Esophagus muscularis mucosa (tissue), 4 donors: ENCODE measurements at regions not wholly inside any gene's neighbourhood (a gene's known extent, or its start where the extent isn't known, plus 50 kb on each side); places are given as distances from the start of the nearest gene placed in this dataset.
"Not testable (repeated sequence)": the region's sequence is repeated elsewhere in the genome, so short reads cannot be mapped to it uniquely, and the experiment has no call there.

Experiments used
- DNase-seq: peaks from one replicate; pipeline ENCODE4 v3.0.0-alpha.2; 2017; ENCODE audit errors: extremely low spot score
- H3K27ac ChIP-seq, 4 donors: fragments of 200-600 bp; sonication (generic); replicated peaks in 1 of 4; 1 replicate in 3 of 4; 2 replicates in 1 of 4; pipeline ENCODE4 v1.5.1; 2016 to 2019; ENCODE audit warnings: mild to moderate bottlenecking in 1 of 4
- H3K27me3 ChIP-seq, 4 donors: fragments of 200-600 bp; sonication (generic); one replicate each; pipeline versions ENCODE4 v1.5.1 to v1.6.0; 2016 to 2019
- H3K36me3 ChIP-seq, 4 donors: fragments of 200-600 bp; sonication (generic); one replicate each; pipeline ENCODE4 v1.5.1; 2016 to 2019
- H3K4me1 ChIP-seq, 4 donors: fragments of 200-600 bp; sonication (generic); one replicate each; pipeline ENCODE4 v1.5.1; 2016 to 2019
- H3K4me3 ChIP-seq, 4 donors: fragments of 200-600 bp; sonication (generic); 1 replicate in 2 of 4; 2 replicates in 2 of 4; pipeline ENCODE4 v1.5.1; 2016 to 2019; ENCODE audit warnings: mild to moderate bottlenecking in 4 of 4, moderate library complexity in 1 of 4
- H3K9me3 ChIP-seq, 4 donors: fragments of 200-600 bp; sonication (generic); 1 replicate in 3 of 4; 2 replicates in 1 of 4; pipeline ENCODE4 v1.5.1; 2016 to 2019
- CTCF ChIP-seq, 3 experiments: fragments of 200-600 bp in 2 of 3; fragments of 450-650 bp in 1 of 3; sonication (generic) in 2 of 3; IDR thresholded peaks; one replicate each; pipeline ENCODE4 v1.5.1; 2017 to 2019; ENCODE audit warnings: antibody characterized with exemption in 3 of 3, mild to moderate bottlenecking in 2 of 3, moderate library complexity in 1 of 3
- EP300 ChIP-seq: sonication (generic); formaldehyde crosslinking; IDR thresholded peaks from one replicate; pipeline ENCODE4 v1.6.1; 2017; ENCODE audit warnings: antibody characterized with exemption
- POLR2A ChIP-seq: fragments of 450-650 bp; IDR thresholded peaks from one replicate; pipeline ENCODE4 v1.6.1; 2017; ENCODE audit warnings: antibody characterized with exemption, moderate library complexity, mild to moderate bottlenecking, low read depth
- POLR2AphosphoS5 ChIP-seq, 2 donors: sonication (generic); formaldehyde crosslinking; IDR thresholded peaks; one replicate each; pipeline ENCODE4 v1.6.1; 2017; ENCODE audit warnings: antibody characterized with exemption in 2 of 2
- WGBS: methylation state at CpG from one replicate; pipeline ENCODE4 v1.1.5; 2018; 5-methylcytosine and 5-hydroxymethylcytosine counted together
- intact Hi-C: fragments of 100-400 bp; cut with DNase I; formaldehyde crosslinking; loops from one replicate; pipeline ENCODE4 v1.15.1; 2023

GRCh38 chr21:36610935-36611334, 88.0 kb upstream of the SIM2 start:
- 70% methylated on average over 7 of the region's 7 CpGs for WGBS
- H3K27ac ChIP-seq = no peak overlapping the region
- H3K36me3 ChIP-seq = no peaks in the 10 kb centered on the region
- H3K9me3 ChIP-seq = peaks cover 0 to 38% (median 4%) of the 10 kb centered on the region in 4 donors
- no peak overlapping the region for H3K4me3 ChIP-seq
- intact Hi-C loops = no loop called here
- DNase-seq = no peak
- no peaks in the 10 kb centered on the region for H3K4me1 ChIP-seq
- peaks cover 0 to 71% (median 4%) of the 10 kb centered on the region in 4 donors for H3K27me3 ChIP-seq
- no peak for TF ChIP-seq POLR2AphosphoS5 (IDR thresholded peaks at IDR 0.05)

DNA sequence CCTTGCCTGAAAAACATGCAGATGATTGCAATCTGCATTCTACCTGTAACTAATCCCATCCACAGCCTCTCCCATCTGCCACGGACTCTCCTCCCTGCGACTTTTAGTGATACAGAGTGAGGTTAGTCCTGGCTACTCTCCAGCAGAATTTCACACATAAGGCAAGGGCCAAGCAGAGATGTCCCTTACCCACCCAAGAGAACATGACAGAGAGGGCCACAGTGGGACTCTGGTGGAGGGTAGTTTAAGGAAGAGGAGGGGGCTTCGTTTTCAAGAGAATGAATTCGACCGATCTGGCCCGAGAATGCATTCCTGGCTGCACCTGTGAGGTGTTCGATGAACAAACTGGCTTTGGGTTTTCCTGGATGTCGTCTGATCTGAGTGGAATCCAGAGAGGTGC, 87.5 kb upstream of the SIM2 start:
- no peak for TF ChIP-seq POLR2AphosphoS5 (IDR thresholded peaks at IDR 0.05)
- Histone ChIP-seq H3K4me3 (no peak overlapping the region), H3K27me3 (peaks cover 0 to 71% (median 4%) of the 10 kb centered on the region in 4 donors), H3K27ac (no peak overlapping the region), H3K4me1 (no peaks in the 10 kb centered on the region), H3K36me3 (no peaks in the 10 kb centered on the region), H3K9me3 (peaks cover 0 to 42% (median 4%) of the 10 kb centered on the region in 4 donors)
- DNase-seq = no peak
- 81% methylated on average over 8 of the region's 8 CpGs for whole genome bisulfite sequencing
- intact Hi-C loops = no loop called here

DNA sequence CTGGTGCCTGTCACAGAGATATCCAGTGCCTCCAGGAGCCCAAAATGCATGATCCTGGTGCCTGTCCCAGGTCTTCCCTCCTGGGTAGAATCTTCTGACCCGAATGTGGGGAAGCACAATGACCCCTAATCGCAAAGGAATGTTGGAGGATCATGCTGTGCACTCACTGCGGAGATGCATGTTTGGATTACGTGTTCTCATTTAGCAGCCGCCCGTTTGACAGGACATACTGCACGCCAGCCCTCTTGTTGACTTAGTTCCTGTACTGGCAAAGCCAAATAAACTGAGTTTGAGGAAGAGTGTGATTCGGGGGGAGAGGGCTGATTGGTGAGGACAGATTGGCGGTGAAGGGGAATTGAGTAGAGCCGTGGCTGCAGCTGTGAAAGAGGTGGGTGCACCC, 85.9 kb upstream of the SIM2 start:
- intact Hi-C loops = no loop called here
- H3K9me3 ChIP-seq = peaks cover 0 to 51% (median 6%) of the 10 kb centered on the region in 4 donors
- TF ChIP-seq CTCF (IDR thresholded peaks at IDR 0.05) (no peak), POLR2A (no peak)
- WGBS = 25% methylated on average over 9 of the region's 10 CpGs
- no peak for DNase-seq
- H3K4me1 ChIP-seq = no peaks in the 10 kb centered on the region
- no peak overlapping the region for H3K4me3 ChIP-seq
- H3K36me3 ChIP-seq = no peaks in the 10 kb centered on the region
- no peak overlapping the region for H3K27ac ChIP-seq
- peaks cover 0 to 57% (median 4%) of the 10 kb centered on the region in 4 donors for H3K27me3 ChIP-seq

DNA sequence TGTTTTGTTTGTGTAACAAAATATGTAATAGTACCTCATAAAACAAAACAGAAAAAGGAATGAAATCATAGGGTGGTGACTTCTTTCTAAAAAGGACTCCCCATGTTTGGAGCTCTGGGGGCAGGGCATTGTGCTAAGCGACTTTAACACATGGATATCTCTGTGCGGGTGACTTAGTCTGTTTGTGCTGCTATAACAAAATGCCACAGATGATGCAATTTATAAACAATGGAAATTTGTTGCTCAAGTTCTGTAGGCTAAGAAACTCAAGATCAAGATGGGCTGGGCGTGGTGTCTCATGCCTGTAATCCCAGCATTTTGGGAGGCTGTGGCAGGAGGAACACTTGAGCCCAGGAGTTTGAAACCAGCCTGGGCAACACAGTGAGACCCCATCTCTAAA, 85.4 kb upstream of the SIM2 start:
- intact Hi-C loops = no loop called here
- TF ChIP-seq CTCF (IDR thresholded peaks at IDR 0.05) (no peak), POLR2A (no peak), POLR2AphosphoS5 (IDR thresholded peaks at IDR 0.05) (no peak), EP300 (no peak)
- Histone ChIP-seq H3K36me3 (no peaks in the 10 kb centered on the region), H3K4me1 (no peaks in the 10 kb centered on the region), H3K9me3 (peaks cover 0 to 51% (median 6%) of the 10 kb centered on the region in 4 donors), H3K4me3 (no peak overlapping the region), H3K27ac (no peak overlapping the region), H3K27me3 (peaks cover 0 to 55% (median 4%) of the 10 kb centered on the region in 4 donors)
- WGBS = 84% methylated on average over 3 of the region's 3 CpGs
- DNase-seq = no peak

GRCh38 chr21:36615274-36615964, 83.5 kb upstream of the SIM2 start:
- WGBS = 82% methylated on average over 5 of the region's 5 CpGs
- intact Hi-C loops = no loop called here
- no peak for DNase-seq

DNA sequence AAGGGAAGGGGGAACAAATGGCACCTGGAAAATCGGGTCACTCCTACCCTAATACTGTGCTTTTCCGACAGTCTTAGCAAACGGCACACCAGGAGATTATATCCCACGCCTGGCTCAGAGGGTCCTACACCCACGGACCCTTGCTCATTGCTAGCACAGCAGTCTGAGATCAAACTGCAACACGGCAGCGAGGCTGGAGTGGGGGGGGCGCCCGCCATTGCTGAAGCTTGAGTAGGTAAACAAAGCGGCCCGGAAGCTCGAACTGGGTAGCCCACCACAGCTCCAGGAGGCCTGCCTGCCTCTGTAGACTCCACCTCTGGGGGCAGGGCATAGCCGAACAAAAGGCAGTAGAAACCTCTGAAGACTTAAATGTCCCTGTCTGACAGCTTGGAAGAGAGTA, 82.1 kb upstream of the SIM2 start:
- DNase-seq, H3K36me3 ChIP-seq, H3K4me1 ChIP-seq, H3K4me3 ChIP-seq, H3K27ac ChIP-seq, intact Hi-C loops: not testable (repeated sequence)
- H3K9me3 ChIP-seq = peaks cover 0 to 36% (median 4%) of the 10 kb centered on the region in 4 donors
- peaks cover 0 to 43% (median 4%) of the 10 kb centered on the region in 4 donors for H3K27me3 ChIP-seq
- 100% methylated on average over 8 of the region's 13 CpGs for WGBS

More at GRCh38 chr21:36615274-36615964, 83.5 kb upstream of the SIM2 start:
- Histone ChIP-seq H3K4me1 (no peaks in the 10 kb centered on the region), H3K36me3 (no peaks in the 10 kb centered on the region), H3K27me3 (peaks cover 0 to 55% (median 4%) of the 10 kb centered on the region in 4 donors), H3K4me3 (no peak overlapping the region), H3K27ac (no peak overlapping the region), H3K9me3 (peaks cover 0 to 38% (median 4%) of the 10 kb centered on the region in 4 donors)
- TF ChIP-seq CTCF (IDR thresholded peaks at IDR 0.05) = no peak
- no peak for TF ChIP-seq POLR2AphosphoS5 (IDR thresholded peaks at IDR 0.05)
- TF ChIP-seq EP300 = no peak
- TF ChIP-seq POLR2A = no peak

DNA sequence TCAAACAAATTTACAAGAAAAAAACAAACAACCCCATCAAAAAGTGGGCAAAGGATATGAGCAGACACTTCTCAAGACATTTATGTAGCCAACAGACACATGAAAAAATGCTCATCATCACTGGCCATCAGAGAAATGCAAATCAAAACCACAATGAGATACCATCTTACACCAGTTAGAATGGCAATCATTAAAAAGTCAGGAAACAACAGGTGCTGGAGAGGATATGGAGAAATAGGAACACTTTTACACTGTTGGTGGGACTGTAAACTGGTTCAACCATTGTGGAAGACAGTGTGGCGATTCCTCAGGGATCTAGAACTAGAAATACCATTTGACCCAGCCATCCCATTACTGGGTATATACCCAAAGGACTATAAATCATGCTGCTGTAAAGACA, 77.1 kb upstream of the SIM2 start:
- DNase-seq, H3K27ac ChIP-seq, H3K4me1 ChIP-seq, H3K4me3 ChIP-seq, intact Hi-C loops, H3K36me3 ChIP-seq: not testable (repeated sequence)
- peaks cover 0 to 21% (median 0%) of the 10 kb centered on the region in 4 donors for H3K27me3 ChIP-seq
- peaks cover 0 to 14% (median under 1%) of the 10 kb centered on the region in 4 donors for H3K9me3 ChIP-seq
- 83% methylated on average over 1 of the region's 1 CpG for WGBS
